D721Med (cell line): ENCODE measurements at regions not wholly inside any gene's neighbourhood (a gene's known extent, or its start where the extent isn't known, plus 50 kb on each side); places are given as distances from the start of the nearest gene placed in this dataset.

ENCODE experiments used
- DNase-seq: peaks from one replicate; pipeline ENCODE4 v3.0.0; 2011; ENCODE audit warnings: low spot score; ENCODE audit not compliant: insufficient read length
- FAIRE-seq: peaks from 2 replicates; lab custom pipeline; 2011; peaks lifted over from hg19 to GRCh38; lab: Jason Lieb, UNC
- CTCF ChIP-seq: IDR thresholded peaks from 2 replicates; pipeline ENCODE4 v1.5.1; 2012; ENCODE audit warnings: mild to moderate bottlenecking, control low read depth; ENCODE audit not compliant: insufficient read depth; ENCODE audit errors: missing control alignments

- no peak for FAIRE-seq
- no peak for TF ChIP-seq CTCF
- DNase-seq, result no peak
These were observed 251.8 kb downstream of the ZEB2 start for GRCh38 chr2:144268036-144268678.

- TF ChIP-seq CTCF, result no peak
- FAIRE-seq (no peak), DNase-seq (no peak)
These were observed 252.7 kb downstream of the ZEB2 start for GRCh38 chr2:144267239-144267638.

GRCh38 chr2:144265654-144266053, 254.3 kb downstream of the ZEB2 start:
- FAIRE-seq (no peak), DNase-seq (no peak)
- no peak for TF ChIP-seq CTCF

GRCh38 chr2:144261966-144262365, 258.0 kb downstream of the ZEB2 start:
- no peak for TF ChIP-seq CTCF
- FAIRE-seq, result no peak

GRCh38 chr2:144261336-144261735, 258.6 kb downstream of the ZEB2 start:
- DNase-seq (no peak), FAIRE-seq (no peak)
- TF ChIP-seq CTCF, result no peak

More at GRCh38 chr2:144261966-144262365, 258.0 kb downstream of the ZEB2 start:
- DNase-seq, result no peak

- no peak for DNase-seq
- no peak for FAIRE-seq
- TF ChIP-seq CTCF, result no peak
These were observed 260.6 kb downstream of the ZEB2 start for GRCh38 chr2:144259332-144259731.

- FAIRE-seq (no peak), DNase-seq (no peak)
- TF ChIP-seq CTCF, result no peak
These were observed 261.8 kb downstream of the ZEB2 start for GRCh38 chr2:144258154-144258553.
